Esophagus muscularis mucosa (tissue), 4 donors: ENCODE measurements at regions not wholly inside any gene's neighbourhood (a gene's known extent, or its start where the extent isn't known, plus 50 kb on each side); places are given as distances from the start of the nearest gene placed in this dataset.

Source experiments
- DNase-seq: peaks from one replicate; pipeline ENCODE4 v3.0.0-alpha.2; 2017; ENCODE audit errors: extremely low spot score
- H3K27ac ChIP-seq, 4 donors: fragments of 200-600 bp; sonication (generic); replicated peaks in 1 of 4; 1 replicate in 3 of 4; 2 replicates in 1 of 4; pipeline ENCODE4 v1.5.1; 2016 to 2019; ENCODE audit warnings: mild to moderate bottlenecking in 1 of 4
- H3K27me3 ChIP-seq, 4 donors: fragments of 200-600 bp; sonication (generic); one replicate each; pipeline versions ENCODE4 v1.5.1 to v1.6.0; 2016 to 2019
- H3K36me3 ChIP-seq, 4 donors: fragments of 200-600 bp; sonication (generic); one replicate each; pipeline ENCODE4 v1.5.1; 2016 to 2019
- H3K4me1 ChIP-seq, 4 donors: fragments of 200-600 bp; sonication (generic); one replicate each; pipeline ENCODE4 v1.5.1; 2016 to 2019
- H3K4me3 ChIP-seq, 4 donors: fragments of 200-600 bp; sonication (generic); 1 replicate in 2 of 4; 2 replicates in 2 of 4; pipeline ENCODE4 v1.5.1; 2016 to 2019; ENCODE audit warnings: mild to moderate bottlenecking in 4 of 4, moderate library complexity in 1 of 4
- H3K9me3 ChIP-seq, 4 donors: fragments of 200-600 bp; sonication (generic); 1 replicate in 3 of 4; 2 replicates in 1 of 4; pipeline ENCODE4 v1.5.1; 2016 to 2019
- CTCF ChIP-seq, 3 experiments: fragments of 200-600 bp in 2 of 3; fragments of 450-650 bp in 1 of 3; sonication (generic) in 2 of 3; IDR thresholded peaks; one replicate each; pipeline ENCODE4 v1.5.1; 2017 to 2019; ENCODE audit warnings: antibody characterized with exemption in 3 of 3, mild to moderate bottlenecking in 2 of 3, moderate library complexity in 1 of 3
- EP300 ChIP-seq: sonication (generic); formaldehyde crosslinking; IDR thresholded peaks from one replicate; pipeline ENCODE4 v1.6.1; 2017; ENCODE audit warnings: antibody characterized with exemption
- POLR2A ChIP-seq: fragments of 450-650 bp; IDR thresholded peaks from one replicate; pipeline ENCODE4 v1.6.1; 2017; ENCODE audit warnings: antibody characterized with exemption, moderate library complexity, mild to moderate bottlenecking, low read depth
- POLR2AphosphoS5 ChIP-seq, 2 donors: sonication (generic); formaldehyde crosslinking; IDR thresholded peaks; one replicate each; pipeline ENCODE4 v1.6.1; 2017; ENCODE audit warnings: antibody characterized with exemption in 2 of 2
- WGBS: methylation state at CpG from one replicate; pipeline ENCODE4 v1.1.5; 2018; 5-methylcytosine and 5-hydroxymethylcytosine counted together
- intact Hi-C: fragments of 100-400 bp; cut with DNase I; formaldehyde crosslinking; loops from one replicate; pipeline ENCODE4 v1.15.1; 2023

GRCh38 chr21:25368531-25368930, 238.8 kb downstream of the MRPL39 start:
- no peak for DNase-seq
- TF ChIP-seq POLR2A (no peak), POLR2AphosphoS5 (IDR thresholded peaks at IDR 0.05) (no peak), EP300 (no peak), CTCF (IDR thresholded peaks at IDR 0.05) (no peak)
- H3K36me3 ChIP-seq, result no peaks in the 10 kb centered on the region
- intact Hi-C loops, result no loop called here
- H3K4me3 ChIP-seq, result no peak overlapping the region
- no peaks in the 10 kb centered on the region for H3K27me3 ChIP-seq
- H3K9me3 ChIP-seq, result no peaks in the 10 kb centered on the region
- 90% methylated on average over 7 of the region's 7 CpGs for WGBS
- peaks cover 0 to 5% (median 2%) of the 10 kb centered on the region in 4 donors for H3K4me1 ChIP-seq
- no peak overlapping the region for H3K27ac ChIP-seq

GRCh38 chr21:25366116-25366515, 241.2 kb downstream of the MRPL39 start:
- no peak for DNase-seq
- no peaks in the 10 kb centered on the region for H3K27me3 ChIP-seq
- no peak for TF ChIP-seq CTCF (IDR thresholded peaks at IDR 0.05)
- TF ChIP-seq EP300, result no peak
- TF ChIP-seq POLR2AphosphoS5 (IDR thresholded peaks at IDR 0.05), result no peak
- TF ChIP-seq POLR2A, result no peak
- H3K36me3 ChIP-seq, result no peaks in the 10 kb centered on the region
- H3K9me3 ChIP-seq, result no peaks in the 10 kb centered on the region
- H3K4me1 ChIP-seq, result peaks cover 0 to 5% (median 2%) of the 10 kb centered on the region in 4 donors
- no peak overlapping the region for H3K4me3 ChIP-seq
- H3K27ac ChIP-seq, result no peak overlapping the region
- WGBS, result 46% methylated on average over 1 of the region's 1 CpG
- intact Hi-C loops, result no loop called here

DNA sequence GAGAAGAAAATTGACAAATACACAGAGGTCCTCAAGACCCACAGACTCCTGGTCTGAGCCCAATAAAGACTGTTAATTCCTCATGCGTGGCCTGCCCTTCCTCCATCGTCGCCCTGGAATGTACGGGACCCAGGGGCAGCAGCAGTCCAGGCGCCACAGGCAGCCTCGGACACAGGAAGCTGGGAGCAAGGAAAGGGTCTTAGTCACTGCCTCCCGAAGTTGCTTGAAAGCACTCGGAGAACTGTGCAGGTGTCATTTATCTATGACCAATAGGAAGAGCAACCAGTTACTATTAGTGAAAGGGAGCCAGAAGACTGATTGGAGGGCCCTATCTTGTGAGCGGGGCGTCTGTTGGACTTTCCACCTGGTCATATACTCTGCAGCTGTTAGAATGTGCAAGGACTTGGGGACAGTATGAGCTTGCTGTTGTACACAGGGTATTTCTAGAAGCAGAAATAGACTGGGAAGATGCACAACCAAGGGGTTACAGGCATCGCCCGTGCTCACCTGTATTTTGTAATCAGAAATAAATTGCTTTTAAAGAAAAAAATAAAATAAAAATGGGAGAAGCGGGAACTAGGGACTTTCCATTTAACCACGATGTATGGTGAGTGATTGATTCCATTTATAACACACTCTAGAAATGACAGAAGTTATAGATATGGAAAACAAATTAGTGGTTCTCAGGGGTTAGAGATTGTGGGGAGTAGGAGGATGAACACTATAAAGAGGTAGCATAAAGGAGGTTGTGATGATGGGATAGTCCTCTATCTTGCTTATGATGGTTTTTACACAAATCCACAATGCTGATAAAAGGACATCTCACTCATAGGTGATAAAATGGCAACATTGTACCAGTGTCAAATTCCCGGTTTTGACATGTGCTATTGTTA, 244.7 kb downstream of the MRPL39 start:
- H3K36me3 ChIP-seq, result no peaks in the 10 kb centered on the region
- no peak overlapping the region for H3K4me3 ChIP-seq
- no peaks in the 10 kb centered on the region for H3K4me1 ChIP-seq
- no peak for TF ChIP-seq POLR2AphosphoS5 (IDR thresholded peaks at IDR 0.05)
- no peak for TF ChIP-seq CTCF (IDR thresholded peaks at IDR 0.05)
- TF ChIP-seq EP300, result no peak
- TF ChIP-seq POLR2A, result no peak
- H3K27ac ChIP-seq, result no peak overlapping the region
- intact Hi-C loops, result no loop called here
- no peaks in the 10 kb centered on the region for H3K27me3 ChIP-seq
- WGBS, result 89% methylated on average over 15 of the region's 15 CpGs
- no peak for DNase-seq
- no peaks in the 10 kb centered on the region for H3K9me3 ChIP-seq

- Histone ChIP-seq H3K27me3 (no peaks in the 10 kb centered on the region), H3K27ac (no peak overlapping the region), H3K36me3 (no peaks in the 10 kb centered on the region), H3K9me3 (no peaks in the 10 kb centered on the region), H3K4me3 (no peak overlapping the region), H3K4me1 (no peaks in the 10 kb centered on the region)
- TF ChIP-seq POLR2A (no peak), POLR2AphosphoS5 (IDR thresholded peaks at IDR 0.05) (no peak), CTCF (IDR thresholded peaks at IDR 0.05) (no peak), EP300 (no peak)
- intact Hi-C loops, result no loop called here
- WGBS, result 94% methylated on average over 19 of the region's 28 CpGs
- DNase-seq, result no peak
These were observed 245.5 kb downstream of the MRPL39 start for GRCh38 chr21:25361765-25362164.
